Loucy (cell line): ENCODE measurements at regions not wholly inside any gene's neighbourhood (a gene's known extent, or its start where the extent isn't known, plus 50 kb on each side); places are given as distances from the start of the nearest gene placed in this dataset.

ENCODE experiments used
- H2AFZ ChIP-seq: fragments of 200-600 bp; sonication (generic); 2 replicates; pipeline ENCODE4 v1.6.0; 2016; ENCODE audit warnings: antibody characterized with exemption, mild to moderate bottlenecking, low read length, moderate library complexity
- H3F3A ChIP-seq: fragments of 200-600 bp; 2 replicates; pipeline ENCODE4 v1.6.0; 2016; ENCODE audit warnings: antibody characterized with exemption, low read depth, mild to moderate bottlenecking
- H3K27me3 ChIP-seq: fragments of 200-600 bp; sonication (generic); 2 replicates; pipeline ENCODE4 v1.6.1; 2014; ENCODE audit warnings: low read length, mild to moderate bottlenecking; ENCODE audit not compliant: insufficient read depth, poor library complexity, severe bottlenecking
- H3K36me3 ChIP-seq: fragments of 200-600 bp; sonication (generic); 2 replicates; pipeline ENCODE4 v1.6.1; 2016; ENCODE audit warnings: low read length; ENCODE audit not compliant: insufficient read depth
- H3K4me1 ChIP-seq: fragments of 200-600 bp; sonication (generic); 2 replicates; pipeline ENCODE4 v1.5.1; 2014; ENCODE audit warnings: low read length, mild to moderate bottlenecking; ENCODE audit not compliant: insufficient read depth, poor library complexity, severe bottlenecking
- H3K4me2 ChIP-seq: fragments of 200-600 bp; sonication (generic); 2 replicates; pipeline ENCODE4 v1.6.0; 2014; ENCODE audit warnings: antibody characterized with exemption, low read length, low read depth, mild to moderate bottlenecking; ENCODE audit not compliant: poor library complexity, severe bottlenecking
- H3K4me3 ChIP-seq: fragments of 200-600 bp; sonication (generic); 2 replicates; pipeline ENCODE4 v1.5.1; 2014; ENCODE audit warnings: low read length, mild to moderate bottlenecking, mixed read lengths; ENCODE audit not compliant: poor library complexity, severe bottlenecking
- H3K79me2 ChIP-seq: fragments of 200-600 bp; sonication (generic); 2 replicates; pipeline ENCODE4 v1.6.1; 2014; ENCODE audit warnings: low read length; ENCODE audit not compliant: insufficient read depth
- H3K9ac ChIP-seq: fragments of 200-600 bp; sonication (generic); 2 replicates; pipeline ENCODE4 v1.6.0; 2014; ENCODE audit warnings: mild to moderate bottlenecking, low read depth, low read length, moderate library complexity; ENCODE audit not compliant: poor library complexity, severe bottlenecking
- H3K9me2 ChIP-seq: fragments of 200-600 bp; sonication (generic); replicated peaks from 2 replicates; pipeline ENCODE4 v1.6.1; 2016; ENCODE audit warnings: low read depth, low read length, mixed read lengths
- H3K9me3 ChIP-seq: fragments of 200-600 bp; sonication (generic); 2 replicates; pipeline ENCODE4 v1.6.1; 2014; ENCODE audit warnings: mild to moderate bottlenecking, antibody characterized with exemption, low read length, low read depth; ENCODE audit not compliant: insufficient read depth
- H4K20me1 ChIP-seq: fragments of 200-600 bp; sonication (generic); 2 replicates; pipeline ENCODE4 v1.6.0; 2014; ENCODE audit warnings: antibody characterized with exemption, low read length, mild to moderate bottlenecking; ENCODE audit not compliant: insufficient read depth, poor library complexity, severe bottlenecking
- CTCF ChIP-seq: fragments of 200-600 bp; sonication (generic); conservative IDR thresholded peaks from 2 replicates; pipeline ENCODE4 v1.5.1; 2014; ENCODE audit warnings: mild to moderate bottlenecking, antibody characterized with exemption, low read length
- EZH2phosphoT487 ChIP-seq: fragments of 200-600 bp; IDR thresholded peaks from 2 replicates; pipeline ENCODE4 v1.6.1; 2018; ENCODE audit warnings: antibody characterized with exemption, mild to moderate bottlenecking, moderate library complexity, borderline replicate concordance

DNA sequence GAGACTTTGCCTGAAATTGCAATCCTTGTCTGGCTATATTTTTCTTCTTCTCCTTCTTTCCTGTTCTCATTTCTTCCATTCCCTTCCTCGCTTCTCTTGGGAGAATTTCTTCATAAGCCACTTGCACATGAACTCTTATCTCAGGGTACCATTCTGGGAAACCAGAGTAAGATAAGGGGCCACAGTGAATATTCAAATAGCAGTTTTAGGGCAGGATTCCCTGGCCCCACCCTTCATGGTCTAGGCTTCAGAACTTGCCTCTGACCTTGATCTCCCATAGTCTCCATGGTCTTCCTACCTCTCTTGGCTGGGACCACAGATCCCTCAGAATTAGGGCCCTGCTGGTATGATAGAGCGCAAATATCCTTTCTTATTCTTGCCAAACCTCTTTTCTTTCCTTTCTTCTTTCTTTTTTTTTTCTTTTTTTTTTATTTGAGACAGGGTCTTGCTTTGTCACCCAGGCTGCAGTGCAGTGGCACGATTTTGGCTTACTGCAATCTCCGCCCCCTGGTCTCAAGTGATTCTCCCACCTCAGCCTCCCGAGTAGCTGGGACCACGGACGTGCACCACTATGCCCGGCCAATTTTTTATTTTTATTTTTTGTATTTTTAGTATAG, 123.0 kb upstream of the CITED2 start:
- TF ChIP-seq CTCF: no peak
- no peak for TF ChIP-seq EZH2phosphoT487
- no peaks in the 10 kb centered on the region for H3K27me3 ChIP-seq
- no peak overlapping the region for H3K4me2 ChIP-seq
- no peaks in the 10 kb centered on the region for H3F3A ChIP-seq
- H3K9me2 ChIP-seq: no peaks in the 10 kb centered on the region
- H2AFZ ChIP-seq: no peak overlapping the region
- H3K9ac ChIP-seq: no peak overlapping the region
- H3K4me1 ChIP-seq: no peaks in the 10 kb centered on the region
- no peak overlapping the region for H3K4me3 ChIP-seq
- H3K9me3 ChIP-seq: no peaks in the 10 kb centered on the region
- no peaks in the 10 kb centered on the region for H4K20me1 ChIP-seq
- H3K79me2 ChIP-seq: no peaks in the 10 kb centered on the region
- no peaks in the 10 kb centered on the region for H3K36me3 ChIP-seq

DNA sequence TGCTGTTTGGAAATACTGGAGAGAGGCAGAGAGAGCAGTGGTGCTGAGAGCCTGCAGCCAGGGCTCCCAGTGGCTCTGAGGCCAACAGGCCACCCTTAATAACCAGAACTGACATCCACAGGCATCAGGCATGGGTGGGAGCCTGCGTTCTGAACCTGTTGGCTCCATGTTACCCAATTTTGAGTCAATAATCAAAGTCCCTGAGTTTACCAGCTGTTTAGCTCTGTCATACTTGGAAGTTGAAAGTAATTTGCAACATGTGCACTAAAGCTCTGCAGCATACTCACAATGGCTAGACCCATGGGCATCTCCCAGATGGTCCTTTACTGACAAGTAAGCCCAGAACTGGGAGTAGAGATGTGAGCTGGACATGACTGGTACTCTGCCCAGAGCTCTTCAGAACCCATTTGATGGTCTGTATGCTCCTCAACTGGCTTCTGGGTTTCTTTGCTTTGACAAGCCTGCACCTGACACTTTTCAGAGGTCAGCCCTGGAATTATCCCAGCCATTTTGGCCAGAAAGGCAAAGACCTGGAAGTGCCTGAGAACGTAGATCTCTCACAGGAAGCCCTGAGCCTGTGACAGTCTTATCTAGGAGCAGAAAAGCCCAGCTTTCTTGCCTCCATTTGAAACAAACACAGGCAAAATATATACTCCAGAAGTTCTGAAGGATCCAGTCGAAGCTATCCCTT, 122.4 kb upstream of the CITED2 start:
- no peaks in the 10 kb centered on the region for H3K9me3 ChIP-seq
- no peak for TF ChIP-seq CTCF
- no peak for TF ChIP-seq EZH2phosphoT487
- H4K20me1 ChIP-seq: no peaks in the 10 kb centered on the region
- no peaks in the 10 kb centered on the region for H3F3A ChIP-seq
- H2AFZ ChIP-seq: no peak overlapping the region
- H3K4me1 ChIP-seq: no peaks in the 10 kb centered on the region
- H3K4me3 ChIP-seq: no peak overlapping the region
- H3K9me2 ChIP-seq: no peaks in the 10 kb centered on the region
- no peak overlapping the region for H3K4me2 ChIP-seq
- H3K27me3 ChIP-seq: no peaks in the 10 kb centered on the region
- H3K9ac ChIP-seq: no peak overlapping the region
- H3K36me3 ChIP-seq: no peaks in the 10 kb centered on the region
- no peaks in the 10 kb centered on the region for H3K79me2 ChIP-seq

- Histone ChIP-seq H3K27me3 (no peaks in the 10 kb centered on the region), H3K36me3 (no peaks in the 10 kb centered on the region), H3K4me1 (no peaks in the 10 kb centered on the region), H2AFZ (no peak overlapping the region), H3K9me2 (no peaks in the 10 kb centered on the region), H3K4me2 (no peak overlapping the region), H4K20me1 (no peaks in the 10 kb centered on the region), H3K9me3 (no peaks in the 10 kb centered on the region), H3K9ac (no peak overlapping the region), H3K79me2 (no peaks in the 10 kb centered on the region), H3K4me3 (no peak overlapping the region), H3F3A (no peaks in the 10 kb centered on the region)
- no peak for TF ChIP-seq EZH2phosphoT487
- TF ChIP-seq CTCF: no peak
Measured at GRCh38 chr6:139494376-139494990, 120.0 kb upstream of the CITED2 start.
